Activated T-cell treated with anti-CD3 and anti-CD28 coated beads for 48 hours (primary cell): ENCODE measurements at regions not wholly inside any gene's neighbourhood (a gene's known extent, or its start where the extent isn't known, plus 50 kb on each side); places are given as distances from the start of the nearest gene placed in this dataset.

Experiments
- DNase-seq: peaks from one replicate; pipeline ENCODE4 v3.0.0-alpha.2; 2020; ENCODE audit warnings: low read depth

GRCh38 chrX:38887222-38887621 is 86.0 kb downstream of the MID1IP1 start:
- no peak for DNase-seq

- no peak for DNase-seq
Observed at GRCh38 chrX:38890326-38890725, 89.1 kb downstream of the MID1IP1 start.

DNA sequence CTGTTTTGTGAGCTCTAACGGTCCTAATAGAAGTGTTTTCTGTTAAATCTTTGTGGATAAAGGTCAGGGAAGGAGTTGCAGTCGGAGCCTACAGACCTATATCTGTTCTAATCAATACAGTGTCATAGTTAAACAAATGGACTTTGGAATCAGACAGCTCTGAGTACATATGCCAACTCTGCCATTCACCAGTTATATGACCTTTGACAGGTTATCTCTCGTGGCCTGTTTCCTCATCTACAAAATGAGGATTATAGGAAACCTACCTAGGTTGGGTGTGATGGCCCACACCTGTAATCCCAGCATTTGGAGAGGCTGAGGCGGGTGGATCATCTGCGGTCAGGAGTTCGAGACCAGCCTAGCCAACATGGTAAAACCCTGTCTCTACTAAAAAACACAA is 89.7 kb downstream of the MID1IP1 start:
- DNase-seq, result no peak

DNA sequence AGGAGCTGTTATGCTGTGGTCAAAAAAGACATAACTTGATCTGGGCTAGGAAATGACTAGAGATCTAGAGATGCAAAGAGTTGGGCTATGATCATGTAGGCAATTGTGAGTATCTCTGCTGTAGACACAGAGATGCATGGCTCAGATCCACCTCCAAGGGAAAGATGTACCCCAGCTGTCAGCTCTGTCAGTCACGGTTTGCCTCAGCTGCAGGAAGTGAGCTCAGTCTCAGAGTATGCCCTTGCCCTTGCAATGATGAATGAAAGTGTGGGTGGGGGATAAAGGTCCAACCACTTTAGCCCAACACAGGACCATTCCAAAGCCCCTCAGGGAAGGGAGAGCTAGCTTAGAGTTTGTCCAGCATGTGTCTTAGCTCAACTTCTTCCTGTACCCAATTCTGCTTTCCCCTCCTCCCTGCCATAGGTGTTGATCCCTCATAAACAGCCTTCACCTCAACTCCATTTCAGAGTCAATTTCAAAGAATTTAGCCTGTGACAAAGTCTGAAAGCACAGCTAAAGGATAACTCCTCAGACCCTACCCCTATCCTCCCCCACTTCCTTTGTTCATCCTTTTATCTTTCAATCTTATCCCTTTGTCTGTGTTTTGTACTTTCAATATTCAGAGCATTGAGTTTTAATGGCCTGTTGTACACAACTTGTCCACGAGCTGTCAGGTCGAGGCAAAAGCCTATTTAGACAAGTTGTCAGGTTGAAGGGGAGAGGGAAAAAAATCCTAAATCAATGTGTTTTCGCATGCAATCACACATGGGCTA is 90.6 kb downstream of the MID1IP1 start:
- no peak for DNase-seq

DNA sequence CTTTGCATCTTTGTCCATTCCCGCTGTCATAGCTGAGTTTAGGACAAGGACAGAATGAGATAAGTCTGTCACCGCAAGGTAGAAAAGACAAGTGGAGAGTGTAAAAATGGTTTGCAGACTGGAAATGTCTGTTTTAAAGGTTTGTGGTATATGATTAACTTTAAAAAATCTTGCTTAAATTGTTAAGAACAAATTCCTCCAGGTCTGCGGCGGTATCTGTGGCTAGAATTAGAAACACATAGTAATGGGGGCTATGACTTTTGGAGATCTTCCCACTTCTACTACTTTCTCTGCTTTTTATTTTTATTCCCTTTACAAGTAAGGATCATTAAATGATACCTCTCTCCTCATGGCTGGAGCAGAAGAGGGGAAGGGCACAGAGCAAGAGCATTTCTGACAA is 92.2 kb downstream of the MID1IP1 start:
- no peak for DNase-seq

DNA sequence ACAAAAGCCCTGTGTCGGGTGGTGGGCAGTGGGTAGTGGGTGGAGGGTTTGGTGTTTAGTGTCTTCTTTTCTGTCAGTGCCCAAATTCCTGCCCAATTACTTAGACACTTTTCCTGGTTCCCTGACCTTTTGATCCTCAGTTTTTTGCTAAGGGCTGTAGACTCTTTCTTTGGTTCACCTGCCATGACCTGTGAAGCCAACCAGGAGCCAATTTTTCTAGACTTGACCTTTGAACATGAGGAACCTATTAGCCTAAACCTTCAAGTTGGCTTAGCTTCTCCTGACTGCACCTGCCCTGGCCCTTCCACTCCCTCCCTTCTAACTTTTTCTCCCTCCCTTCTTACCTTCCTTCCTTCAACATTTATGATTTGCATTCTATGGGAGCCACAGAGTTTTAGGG is 94.5 kb downstream of the MID1IP1 start:
- no peak for DNase-seq

- no peak for DNase-seq
Observed at GRCh38 chrX:38896724-38897298, 95.6 kb downstream of the MID1IP1 start.

DNA sequence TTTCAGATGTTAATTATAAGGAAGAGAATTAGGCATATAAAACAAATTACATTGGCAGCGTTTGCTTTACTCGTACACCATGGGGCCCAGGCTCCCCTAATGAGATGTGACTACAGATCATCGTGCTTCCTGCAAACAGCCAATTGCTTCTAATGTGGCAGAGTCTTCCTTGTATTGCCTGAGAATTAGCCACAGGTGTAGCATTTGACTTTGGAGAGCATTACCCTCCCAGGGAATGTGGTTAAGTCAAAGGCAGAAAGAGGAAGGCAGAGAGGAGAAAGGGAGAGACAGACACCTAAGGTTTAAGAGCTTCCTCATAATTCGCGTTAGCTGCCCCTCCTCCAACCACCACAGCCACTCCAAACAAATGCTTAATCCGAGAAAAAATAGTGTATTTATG is 97.0 kb downstream of the MID1IP1 start:
- no peak for DNase-seq

GRCh38 chrX:38899650-38900049 is 98.4 kb downstream of the MID1IP1 start:
- DNase-seq, result no peak

DNA sequence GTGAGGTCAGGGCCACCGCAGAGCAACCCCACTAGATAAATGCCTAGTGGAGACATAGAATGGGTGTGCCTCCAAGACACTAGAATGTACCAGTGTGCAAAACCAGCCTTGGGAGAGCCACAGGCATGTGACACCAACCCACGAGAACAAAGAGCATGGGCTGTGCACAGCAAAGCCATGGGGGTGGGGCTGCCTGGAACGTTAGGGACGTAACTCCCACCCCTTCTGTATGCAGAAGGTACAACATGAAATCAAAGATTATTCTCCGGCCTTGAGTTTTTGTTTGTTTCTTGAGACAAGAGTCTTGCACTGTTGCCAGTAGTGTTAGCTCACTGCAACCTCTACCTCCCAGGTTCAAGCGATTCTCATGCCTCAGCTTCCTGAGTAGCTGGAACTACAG is 99.5 kb downstream of the MID1IP1 start:
- no peak for DNase-seq

GRCh38 chrX:38902972-38903492 is 101.8 kb downstream of the MID1IP1 start:
- DNase-seq, result no peak

- DNase-seq, result no peak
Observed at GRCh38 chrX:38916801-38917200, 115.5 kb downstream of the MID1IP1 start.

GRCh38 chrX:38917954-38918353 is 116.7 kb downstream of the MID1IP1 start:
- DNase-seq, result no peak

DNA sequence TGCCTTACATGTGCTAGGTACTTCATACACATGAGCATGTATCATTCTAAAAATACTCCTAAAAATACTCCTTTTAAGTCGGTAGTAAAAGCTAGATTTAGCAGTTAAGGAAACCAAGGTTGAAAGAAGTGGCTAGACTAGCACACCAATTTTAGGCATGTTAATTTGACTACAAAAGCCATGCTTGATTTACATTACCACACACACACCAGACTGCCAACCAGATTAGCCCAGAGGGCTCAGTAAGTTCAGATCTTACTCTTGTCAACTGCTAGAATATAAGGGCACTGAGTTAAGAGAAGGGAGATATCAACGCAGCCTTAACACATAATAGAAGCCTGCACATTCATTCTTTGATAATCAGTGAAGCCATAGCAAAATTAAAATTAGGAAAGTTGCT is 117.9 kb downstream of the MID1IP1 start:
- DNase-seq, result no peak

- DNase-seq, result no peak
Observed at GRCh38 chrX:38919853-38920528, 118.7 kb downstream of the MID1IP1 start.

GRCh38 chrX:38923451-38923969 is 122.3 kb downstream of the MID1IP1 start:
- DNase-seq, result no peak

- DNase-seq, result no peak
Observed at GRCh38 chrX:38927592-38927991, 126.3 kb downstream of the MID1IP1 start.

DNA sequence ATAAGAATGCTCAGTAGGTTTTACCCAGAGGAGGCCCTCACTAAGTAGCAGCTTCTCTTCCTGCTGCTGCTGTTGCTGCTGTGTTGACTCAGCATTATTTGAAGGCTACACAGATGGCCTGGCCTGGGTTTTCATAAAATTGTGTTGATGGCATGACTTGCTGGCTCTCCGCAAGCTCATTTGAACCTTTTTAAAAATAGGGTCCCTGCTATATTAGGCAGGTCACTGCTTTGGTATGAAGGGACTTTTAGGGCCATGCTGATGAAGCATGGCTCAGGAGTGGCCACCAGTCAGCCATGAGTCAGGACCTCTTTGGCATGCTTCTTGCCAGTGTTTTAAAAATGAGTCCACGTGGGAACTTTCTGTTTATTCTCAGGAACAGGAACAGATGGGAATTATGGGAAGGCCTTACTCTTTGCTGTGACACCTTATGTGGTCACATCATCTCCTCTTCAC is 128.7 kb downstream of the MID1IP1 start:
- no peak for DNase-seq

DNA sequence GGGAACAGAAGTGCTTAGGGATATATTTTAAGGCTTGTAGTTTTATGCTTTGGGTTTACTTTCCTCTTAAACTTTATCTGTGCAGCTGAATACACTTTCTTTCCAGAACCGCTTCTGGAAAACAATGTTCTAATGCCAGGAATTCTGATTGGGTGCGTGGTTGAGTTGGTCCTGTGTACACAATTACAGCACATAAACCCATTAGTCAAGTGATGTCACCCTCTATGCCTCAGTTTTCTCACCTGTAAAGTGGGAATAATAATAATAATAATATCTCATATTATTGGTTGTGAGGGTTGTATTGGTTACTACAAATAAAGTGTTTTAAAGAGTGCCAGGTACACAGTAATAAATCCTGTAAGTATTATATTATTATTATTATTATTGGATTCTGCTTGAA is 129.2 kb downstream of the MID1IP1 start:
- DNase-seq, result no peak

- no peak for DNase-seq
Observed at GRCh38 chrX:38935561-38935960, 134.3 kb downstream of the MID1IP1 start.

DNA sequence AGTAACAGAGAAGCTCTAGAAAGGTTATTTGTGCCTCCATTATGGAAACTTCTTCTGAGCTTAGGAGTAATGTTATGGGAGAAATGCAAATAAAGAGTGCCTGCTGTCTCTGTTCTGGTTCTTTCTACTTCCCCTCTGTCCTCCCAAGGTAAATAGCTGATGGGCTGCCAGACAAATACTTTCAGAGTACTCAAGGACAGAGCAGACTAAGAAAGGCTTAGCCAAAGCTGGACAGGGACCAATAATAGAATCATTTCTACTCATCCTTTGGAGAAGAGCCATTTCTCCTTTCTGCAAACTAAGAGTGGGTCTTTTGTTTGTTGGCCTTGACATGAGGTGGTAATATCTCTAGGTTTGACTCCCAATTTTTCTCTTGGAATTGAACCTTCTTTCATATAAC is 136.1 kb downstream of the MID1IP1 start:
- DNase-seq, result no peak

GRCh38 chrX:38937926-38938325 is 136.7 kb downstream of the MID1IP1 start:
- DNase-seq, result no peak

GRCh38 chrX:38939067-38939466 is 137.8 kb downstream of the MID1IP1 start:
- no peak for DNase-seq
